ENCODE measurements at regions not wholly inside any gene's neighbourhood (a gene's known extent, or its start where the extent isn't known, plus 50 kb on each side); places are given as distances from the start of the nearest gene placed in this dataset.

- WGBS, 3 donors, result 86 to 96% (median 89%) methylated on average over 1 of the region's 1 CpG
- peaks cover 0 to 3% (median 0%) of the 10 kb centered on the region in 3 donors for H3K36me3 ChIP-seq (ENCODE audit: control insufficient read depth in 3 of 3, insufficient read depth in 2 of 3, low read depth in 1 of 3, low read length in 3 of 3)
- no peak for FAIRE-seq
- DNase-seq, result no peak
- no peaks in the 10 kb centered on the region for H3K4me1 ChIP-seq (ENCODE audit: control insufficient read depth in 3 of 3, insufficient read depth in 2 of 3, low read depth in 1 of 3, low read length in 2 of 3)
- peaks cover 1 to 14% of the 10 kb centered on the region in 2 donors for H3K9me3 ChIP-seq (ENCODE audit: control insufficient read depth in 2 of 2, insufficient read depth in 1 of 2, low read depth in 1 of 2, low read length in 1 of 2)
- H3K27me3 ChIP-seq (ENCODE audit: control insufficient read depth in 3 of 3, insufficient read depth in 3 of 3, low read length in 3 of 3), result no peaks in the 10 kb centered on the region
- no peak overlapping the region for H3K4me3 ChIP-seq (ENCODE audit: low read depth in 1 of 3, low read length in 3 of 3)
- H3K27ac ChIP-seq (ENCODE audit: low read depth in 1 of 3, low read length in 2 of 3), result no peak overlapping the region
Measured at GRCh38 chr3:178283561-178283960, 252.7 kb upstream of the KCNMB2 start.

DNA sequence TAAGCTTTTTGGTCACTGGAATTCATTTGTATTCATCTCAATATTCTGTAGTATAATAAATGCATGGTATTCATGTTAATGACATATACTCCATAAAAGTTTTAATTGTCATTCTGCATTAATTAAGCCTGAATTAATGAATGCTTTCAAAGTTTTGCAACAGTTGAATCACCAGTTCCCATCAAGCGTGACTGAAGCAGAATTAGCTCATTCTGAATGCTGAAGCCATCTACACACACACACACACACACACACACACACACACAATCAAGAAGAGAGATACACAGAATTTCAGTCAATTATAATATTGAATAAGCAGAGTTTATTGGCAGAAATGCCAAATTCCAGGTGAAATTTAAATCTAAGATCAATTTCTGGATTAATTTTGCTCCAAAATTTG lies 252.1 kb upstream of the KCNMB2 start:
- DNase-seq (no peak), FAIRE-seq (no peak)
- Histone ChIP-seq H3K27me3 (ENCODE audit: control insufficient read depth in 3 of 3, insufficient read depth in 3 of 3, low read length in 3 of 3) (no peaks in the 10 kb centered on the region), H3K27ac (ENCODE audit: low read depth in 1 of 3, low read length in 2 of 3) (no peak overlapping the region), H3K36me3 (ENCODE audit: control insufficient read depth in 3 of 3, insufficient read depth in 2 of 3, low read depth in 1 of 3, low read length in 3 of 3) (no peaks in the 10 kb centered on the region), H3K4me3 (ENCODE audit: low read depth in 1 of 3, low read length in 3 of 3) (no peak overlapping the region), H3K9me3 (ENCODE audit: control insufficient read depth in 2 of 2, insufficient read depth in 1 of 2, low read depth in 1 of 2, low read length in 1 of 2) (peaks cover 0 to 8% of the 10 kb centered on the region in 2 donors), H3K4me1 (ENCODE audit: control insufficient read depth in 3 of 3, insufficient read depth in 2 of 3, low read depth in 1 of 3, low read length in 2 of 3) (no peaks in the 10 kb centered on the region)
- 91 to 93% (median 92%) methylated on average over 1 of the region's 1 CpG for WGBS, 3 donors

- Histone ChIP-seq H3K36me3 (ENCODE audit: control insufficient read depth in 3 of 3, insufficient read depth in 2 of 3, low read depth in 1 of 3, low read length in 3 of 3) (no peaks in the 10 kb centered on the region), H3K27ac (ENCODE audit: low read depth in 1 of 3, low read length in 2 of 3) (no peak overlapping the region), H3K4me3 (ENCODE audit: low read depth in 1 of 3, low read length in 3 of 3) (no peak overlapping the region), H3K4me1 (ENCODE audit: control insufficient read depth in 3 of 3, insufficient read depth in 2 of 3, low read depth in 1 of 3, low read length in 2 of 3) (no peaks in the 10 kb centered on the region), H3K9me3 (ENCODE audit: control insufficient read depth in 2 of 2, insufficient read depth in 1 of 2, low read depth in 1 of 2, low read length in 1 of 2) (peaks cover 0 to 3% of the 10 kb centered on the region in 2 donors), H3K27me3 (ENCODE audit: control insufficient read depth in 3 of 3, insufficient read depth in 3 of 3, low read length in 3 of 3) (no peaks in the 10 kb centered on the region)
- no peak for DNase-seq
- FAIRE-seq, result no peak
- WGBS, 3 donors, result 58 to 84% (median 80%) methylated on average over 5 of the region's 5 CpGs
Measured at GRCh38 chr3:178288074-178288473, 248.2 kb upstream of the KCNMB2 start.

DNA sequence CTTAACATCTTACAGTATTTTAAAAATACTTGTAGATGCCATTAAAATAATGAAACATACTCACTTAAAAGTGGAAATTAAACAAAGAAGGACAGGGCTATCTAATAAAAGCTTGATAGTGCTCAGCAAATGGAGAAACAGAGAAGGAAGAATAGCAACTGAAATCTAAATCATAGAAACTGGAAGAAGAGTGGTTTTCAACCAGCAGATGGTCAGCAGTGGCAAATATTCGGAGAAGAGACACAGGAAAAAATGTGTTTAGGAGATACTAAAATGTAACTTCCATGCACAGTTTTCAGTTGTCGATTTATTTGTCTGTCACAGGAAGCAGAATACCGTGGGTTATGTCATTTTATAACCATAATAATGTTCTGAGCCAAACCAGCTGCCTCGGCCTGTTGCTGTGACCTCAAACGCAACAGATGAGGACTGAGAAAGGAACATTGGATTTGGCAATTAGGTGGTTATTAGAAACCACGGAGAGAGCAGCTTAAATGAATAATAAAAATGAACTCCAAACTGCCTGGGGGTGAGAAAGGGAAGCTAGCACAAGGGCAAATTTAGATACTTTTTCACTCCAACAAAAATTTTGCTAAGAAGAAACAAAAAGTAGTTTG lies 246.6 kb upstream of the KCNMB2 start:
- no peaks in the 10 kb centered on the region for H3K27me3 ChIP-seq (ENCODE audit: control insufficient read depth in 3 of 3, insufficient read depth in 3 of 3, low read length in 3 of 3)
- peaks cover 0 to 6% of the 10 kb centered on the region in 2 donors for H3K9me3 ChIP-seq (ENCODE audit: control insufficient read depth in 2 of 2, insufficient read depth in 1 of 2, low read depth in 1 of 2, low read length in 1 of 2)
- H3K36me3 ChIP-seq (ENCODE audit: control insufficient read depth in 3 of 3, insufficient read depth in 2 of 3, low read depth in 1 of 3, low read length in 3 of 3), result no peaks in the 10 kb centered on the region
- no peak overlapping the region for H3K27ac ChIP-seq (ENCODE audit: low read depth in 1 of 3, low read length in 2 of 3)
- FAIRE-seq (no peak), DNase-seq (no peak)
- 34 to 43% (median 38%) methylated on average over 6 of the region's 6 CpGs for WGBS, 3 donors
- H3K4me1 ChIP-seq (ENCODE audit: control insufficient read depth in 3 of 3, insufficient read depth in 2 of 3, low read depth in 1 of 3, low read length in 2 of 3), result no peaks in the 10 kb centered on the region
- H3K4me3 ChIP-seq (ENCODE audit: low read depth in 1 of 3, low read length in 3 of 3), result no peak overlapping the region

- H3K27me3 ChIP-seq (ENCODE audit: control insufficient read depth in 3 of 3, insufficient read depth in 3 of 3, low read length in 3 of 3), result no peaks in the 10 kb centered on the region
- peaks cover 0 to 6% of the 10 kb centered on the region in 2 donors for H3K9me3 ChIP-seq (ENCODE audit: control insufficient read depth in 2 of 2, insufficient read depth in 1 of 2, low read depth in 1 of 2, low read length in 1 of 2)
- FAIRE-seq (no peak), DNase-seq (no peak)
- H3K36me3 ChIP-seq (ENCODE audit: control insufficient read depth in 3 of 3, insufficient read depth in 2 of 3, low read depth in 1 of 3, low read length in 3 of 3), result no peaks in the 10 kb centered on the region
- 79 to 85% (median 82%) methylated on average over 7 of the region's 7 CpGs for WGBS, 3 donors
- no peak overlapping the region for H3K27ac ChIP-seq (ENCODE audit: low read depth in 1 of 3, low read length in 2 of 3)
- H3K4me3 ChIP-seq (ENCODE audit: low read depth in 1 of 3, low read length in 3 of 3), result no peak overlapping the region
- no peaks in the 10 kb centered on the region for H3K4me1 ChIP-seq (ENCODE audit: control insufficient read depth in 3 of 3, insufficient read depth in 2 of 3, low read depth in 1 of 3, low read length in 2 of 3)
Measured at GRCh38 chr3:178291574-178292370, 244.5 kb upstream of the KCNMB2 start.

DNA sequence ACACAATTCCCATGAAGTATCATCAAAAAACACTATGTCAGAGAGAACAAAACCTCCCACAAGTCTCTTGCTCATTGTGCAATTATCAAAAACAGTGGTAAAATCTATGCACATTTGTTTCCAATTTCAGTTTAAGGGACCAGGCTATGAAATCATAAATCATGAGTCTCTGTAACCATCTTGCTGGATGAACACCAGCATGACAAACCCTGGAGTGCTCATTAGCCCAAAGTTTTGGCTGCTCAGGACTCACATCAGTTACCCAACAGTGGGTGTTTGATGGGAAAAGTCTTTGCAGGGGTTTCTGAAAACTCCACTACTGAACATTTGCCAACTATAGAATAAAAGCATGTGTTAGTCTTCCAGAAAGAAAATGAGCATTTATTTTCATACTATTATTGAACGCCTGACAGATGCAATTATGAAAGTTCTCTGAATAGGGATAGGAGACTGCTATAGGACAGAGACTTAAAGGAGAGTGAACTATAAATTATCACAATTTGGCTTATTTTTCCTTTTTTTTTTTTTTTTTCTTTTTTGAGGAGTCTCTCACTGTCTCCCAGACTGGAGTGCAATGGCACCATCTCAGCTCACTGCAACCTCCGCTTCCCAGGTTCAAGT lies 240.8 kb upstream of the KCNMB2 start:
- no peak overlapping the region for H3K4me3 ChIP-seq (ENCODE audit: low read depth in 1 of 3, low read length in 3 of 3)
- peaks cover 0 to 3% of the 10 kb centered on the region in 2 donors for H3K9me3 ChIP-seq (ENCODE audit: control insufficient read depth in 2 of 2, insufficient read depth in 1 of 2, low read depth in 1 of 2, low read length in 1 of 2)
- FAIRE-seq (no peak), DNase-seq (no peak)
- WGBS, 3 donors, result 89 to 95% (median 92%) methylated on average over 2 of the region's 2 CpGs
- H3K4me1 ChIP-seq (ENCODE audit: control insufficient read depth in 3 of 3, insufficient read depth in 2 of 3, low read depth in 1 of 3, low read length in 2 of 3), result no peaks in the 10 kb centered on the region
- H3K36me3 ChIP-seq (ENCODE audit: control insufficient read depth in 3 of 3, insufficient read depth in 2 of 3, low read depth in 1 of 3, low read length in 3 of 3), result no peaks in the 10 kb centered on the region
- H3K27me3 ChIP-seq (ENCODE audit: control insufficient read depth in 3 of 3, insufficient read depth in 3 of 3, low read length in 3 of 3), result no peaks in the 10 kb centered on the region
- H3K27ac ChIP-seq (ENCODE audit: low read depth in 1 of 3, low read length in 2 of 3), result no peak overlapping the region

DNA sequence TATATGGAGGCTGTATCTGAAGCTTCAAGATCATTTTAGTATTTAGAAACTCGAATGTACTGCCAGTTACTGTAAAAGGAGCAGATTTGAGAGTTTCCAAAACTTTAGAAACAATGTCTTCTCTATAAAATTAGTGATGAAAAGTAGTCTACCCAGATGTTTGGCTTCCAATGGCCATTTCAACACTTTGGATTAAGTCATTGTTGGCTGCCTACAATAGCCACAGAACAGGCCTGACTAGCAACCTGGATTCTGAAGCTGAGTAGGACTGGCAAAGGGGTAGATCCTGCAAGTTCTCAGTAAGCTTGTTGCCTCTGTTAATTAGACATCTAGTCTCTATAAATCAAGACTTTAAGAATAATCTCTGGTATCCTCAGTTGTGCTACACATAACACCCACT lies 239.0 kb upstream of the KCNMB2 start:
- no peaks in the 10 kb centered on the region for H3K27me3 ChIP-seq (ENCODE audit: control insufficient read depth in 3 of 3, insufficient read depth in 3 of 3, low read length in 3 of 3)
- DNase-seq (no peak), FAIRE-seq (no peak)
- H3K4me1 ChIP-seq (ENCODE audit: control insufficient read depth in 3 of 3, insufficient read depth in 2 of 3, low read depth in 1 of 3, low read length in 2 of 3), result no peaks in the 10 kb centered on the region
- no peak overlapping the region for H3K27ac ChIP-seq (ENCODE audit: low read depth in 1 of 3, low read length in 2 of 3)
- peaks cover 0 to 3% of the 10 kb centered on the region in 2 donors for H3K9me3 ChIP-seq (ENCODE audit: control insufficient read depth in 2 of 2, insufficient read depth in 1 of 2, low read depth in 1 of 2, low read length in 1 of 2)
- 68 to 87% (median 69%) methylated on average over 1 of the region's 1 CpG for WGBS, 3 donors
- no peaks in the 10 kb centered on the region for H3K36me3 ChIP-seq (ENCODE audit: control insufficient read depth in 3 of 3, insufficient read depth in 2 of 3, low read depth in 1 of 3, low read length in 3 of 3)
- no peak overlapping the region for H3K4me3 ChIP-seq (ENCODE audit: low read depth in 1 of 3, low read length in 3 of 3)

- H3K27me3 ChIP-seq (ENCODE audit: control insufficient read depth in 3 of 3, insufficient read depth in 3 of 3, low read length in 3 of 3), result no peaks in the 10 kb centered on the region
- WGBS, 3 donors, result 90 to 93% (median 90%) methylated on average over 8 of the region's 8 CpGs
- H3K4me1 ChIP-seq (ENCODE audit: control insufficient read depth in 3 of 3, insufficient read depth in 2 of 3, low read depth in 1 of 3, low read length in 2 of 3), result no peaks in the 10 kb centered on the region
- FAIRE-seq (no peak), DNase-seq (no peak)
- H3K9me3 ChIP-seq (ENCODE audit: control insufficient read depth in 2 of 2, insufficient read depth in 1 of 2, low read depth in 1 of 2, low read length in 1 of 2), result peaks cover 0 to 3% of the 10 kb centered on the region in 2 donors
- no peak overlapping the region for H3K27ac ChIP-seq (ENCODE audit: low read depth in 1 of 3, low read length in 2 of 3)
- H3K4me3 ChIP-seq (ENCODE audit: low read depth in 1 of 3, low read length in 3 of 3), result no peak overlapping the region
- H3K36me3 ChIP-seq (ENCODE audit: control insufficient read depth in 3 of 3, insufficient read depth in 2 of 3, low read depth in 1 of 3, low read length in 3 of 3), result no peaks in the 10 kb centered on the region
Measured at GRCh38 chr3:178297740-178298139, 238.5 kb upstream of the KCNMB2 start.

Measured in small intestine (tissue), 7 donors.